OCI-LY3 (cell line): ENCODE measurements at regions not wholly inside any gene's neighbourhood (a gene's known extent, or its start where the extent isn't known, plus 50 kb on each side); places are given as distances from the start of the nearest gene placed in this dataset.

Source experiments
- H2AFZ ChIP-seq: fragments of 200-600, 300-600 bp; shearing (Covaris generic); 2 replicates; pipeline ENCODE4 v1.6.0; 2014; ENCODE audit warnings: antibody characterized with exemption, low read depth, low read length
- H3K27ac ChIP-seq: fragments of 200-600, 300-600 bp; sonication (generic); 2 replicates; pipeline ENCODE4 v1.5.1; 2014; ENCODE audit warnings: mild to moderate bottlenecking, low read length, moderate library complexity, mixed read lengths
- H3K27me3 ChIP-seq: fragments of 200-600, 300-600 bp; sonication (generic); 2 replicates; pipeline ENCODE4 v1.6.1; 2014; ENCODE audit warnings: low read depth, low read length, mixed read lengths
- H3K36me3 ChIP-seq: fragments of 200-600, 300-600 bp; sonication (generic); replicated peaks from 2 replicates; pipeline ENCODE3; 2014; ENCODE audit warnings: low read depth, low read length, mixed read lengths
- H3K4me1 ChIP-seq: fragments of 300-600, 200-600 bp; sonication (generic); 2 replicates; pipeline ENCODE4 v1.6.1; 2014; ENCODE audit warnings: low read length, mixed read lengths
- H3K4me2 ChIP-seq: fragments of 200-600, 300-600 bp; sonication (generic); 2 replicates; pipeline ENCODE4 v1.6.1; 2014; ENCODE audit warnings: low read length, mixed read lengths
- H3K4me3 ChIP-seq: fragments of 300-600, 200-600 bp; sonication (generic); 2 replicates; pipeline ENCODE4 v1.5.1; 2014; ENCODE audit warnings: antibody characterized with exemption, mild to moderate bottlenecking, low read length, moderate library complexity
- H3K79me2 ChIP-seq: fragments of 300-600, 200-600 bp; shearing (Covaris generic); 2 replicates; pipeline ENCODE4 v1.6.1; 2014; ENCODE audit warnings: mild to moderate bottlenecking, low read length, mixed read lengths
- H3K9ac ChIP-seq: fragments of 300-600, 200-600 bp; shearing (Covaris generic); 2 replicates; pipeline ENCODE4 v1.6.0; 2014; ENCODE audit warnings: mild to moderate bottlenecking, low read length, moderate library complexity
- H3K9me3 ChIP-seq: fragments of 200-600, 300-600 bp; shearing (Covaris generic); 2 replicates; pipeline ENCODE4 v1.6.1; 2014; ENCODE audit warnings: low read length, mixed read lengths; ENCODE audit not compliant: insufficient read depth
- H4K20me1 ChIP-seq: fragments of 200-600, 300-600 bp; sonication (generic); 2 replicates; pipeline ENCODE4 v1.6.1; 2016; ENCODE audit warnings: low read length, mixed read lengths; ENCODE audit not compliant: insufficient read depth
- EZH2phosphoT487 ChIP-seq: fragments of 200-600 bp; shearing (Covaris generic); IDR thresholded peaks from 2 replicates; pipeline ENCODE4 v1.6.1; 2018; ENCODE audit warnings: antibody characterized with exemption, mixed run types, low read depth
- TF ChIP-seq, protein P1 (sequence below): fragments of 200-600, 300-600 bp; sonication (generic); IDR thresholded peaks from 2 replicates; pipeline ENCODE4 v1.5.1; 2014; ENCODE audit warnings: antibody characterized with exemption, low read length, low read depth

DNA sequence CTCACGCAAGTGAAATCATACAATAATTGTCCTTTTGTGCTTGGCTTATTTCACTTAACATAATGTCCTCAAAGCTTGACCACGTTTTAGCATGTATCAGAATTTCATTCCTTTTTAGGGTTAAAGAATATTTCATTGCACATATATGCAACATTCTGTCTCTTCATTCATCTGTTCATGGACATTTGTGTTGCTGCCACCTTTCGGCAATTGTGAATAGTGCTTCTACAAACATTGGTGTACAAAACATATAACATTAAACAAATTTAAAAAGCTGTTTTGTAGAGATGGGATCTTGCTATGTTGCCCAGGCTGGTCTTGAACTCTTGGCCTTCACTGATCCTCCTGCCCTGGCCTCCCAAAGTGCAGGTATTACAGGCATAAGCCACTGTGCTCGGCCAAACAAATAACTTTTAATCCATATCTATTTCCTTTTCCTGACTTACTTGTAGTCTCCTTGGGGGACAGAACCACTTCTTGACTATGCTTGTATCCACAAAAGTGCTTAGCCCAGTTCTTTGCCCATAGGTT lies 209.3 kb downstream of the SLC4A3 start:
- Histone ChIP-seq H3K36me3 (no peaks in the 10 kb centered on the region), H3K4me3 (no peak overlapping the region), H2AFZ (no peak overlapping the region), H3K9me3 (no peaks in the 10 kb centered on the region), H3K4me2 (no peak overlapping the region), H3K79me2 (no peaks in the 10 kb centered on the region), H3K4me1 (no peaks in the 10 kb centered on the region), H3K27ac (no peak overlapping the region), H3K27me3 (no peaks in the 10 kb centered on the region), H3K9ac (no peak overlapping the region), H4K20me1 (no peaks in the 10 kb centered on the region)
- TF ChIP-seq, protein P1, sequence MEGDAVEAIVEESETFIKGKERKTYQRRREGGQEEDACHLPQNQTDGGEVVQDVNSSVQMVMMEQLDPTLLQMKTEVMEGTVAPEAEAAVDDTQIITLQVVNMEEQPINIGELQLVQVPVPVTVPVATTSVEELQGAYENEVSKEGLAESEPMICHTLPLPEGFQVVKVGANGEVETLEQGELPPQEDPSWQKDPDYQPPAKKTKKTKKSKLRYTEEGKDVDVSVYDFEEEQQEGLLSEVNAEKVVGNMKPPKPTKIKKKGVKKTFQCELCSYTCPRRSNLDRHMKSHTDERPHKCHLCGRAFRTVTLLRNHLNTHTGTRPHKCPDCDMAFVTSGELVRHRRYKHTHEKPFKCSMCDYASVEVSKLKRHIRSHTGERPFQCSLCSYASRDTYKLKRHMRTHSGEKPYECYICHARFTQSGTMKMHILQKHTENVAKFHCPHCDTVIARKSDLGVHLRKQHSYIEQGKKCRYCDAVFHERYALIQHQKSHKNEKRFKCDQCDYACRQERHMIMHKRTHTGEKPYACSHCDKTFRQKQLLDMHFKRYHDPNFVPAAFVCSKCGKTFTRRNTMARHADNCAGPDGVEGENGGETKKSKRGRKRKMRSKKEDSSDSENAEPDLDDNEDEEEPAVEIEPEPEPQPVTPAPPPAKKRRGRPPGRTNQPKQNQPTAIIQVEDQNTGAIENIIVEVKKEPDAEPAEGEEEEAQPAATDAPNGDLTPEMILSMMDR: peak; percentile 54
- TF ChIP-seq EZH2phosphoT487: no peak

DNA sequence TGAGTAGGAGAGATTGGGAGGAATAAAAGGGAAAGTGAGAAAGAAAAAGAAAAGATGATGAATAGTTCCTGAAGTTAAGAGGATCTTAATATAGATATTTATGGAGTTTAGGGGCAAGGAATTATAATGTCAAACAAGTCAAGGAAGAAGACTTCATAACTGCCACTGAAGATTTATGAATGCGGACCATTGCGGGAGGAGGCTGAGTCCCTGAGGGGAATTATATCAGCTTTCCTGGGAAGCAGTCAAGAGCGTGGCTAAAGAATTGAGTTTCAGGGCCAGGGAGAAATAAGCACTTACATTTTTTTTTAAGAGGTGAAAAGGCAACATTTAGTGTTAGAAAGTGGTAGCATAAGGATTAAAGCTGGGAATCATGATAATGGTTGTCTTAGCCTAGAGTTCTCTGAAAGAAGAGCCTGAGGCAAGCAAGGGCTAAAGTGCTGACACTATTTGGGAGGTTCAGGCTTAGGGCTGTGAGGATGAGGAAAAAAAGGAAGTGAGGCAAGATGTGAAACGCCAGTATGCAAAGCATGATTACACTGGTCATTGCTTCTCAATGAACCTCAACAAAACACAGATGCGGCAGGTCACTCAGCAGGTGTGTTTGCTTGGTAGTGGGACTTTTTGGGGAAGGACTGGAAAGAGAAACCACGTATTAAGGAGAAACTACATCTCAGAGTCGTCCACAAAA lies 217.1 kb downstream of the SLC4A3 start:
- H3K4me1 ChIP-seq: peaks cover 18% of the 10 kb centered on the region
- no peaks in the 10 kb centered on the region for H3K9me3 ChIP-seq
- H3K79me2 ChIP-seq: no peaks in the 10 kb centered on the region
- no peak overlapping the region for H3K27ac ChIP-seq
- H3K4me2 ChIP-seq: peak overlapping the region; percentile 57
- H4K20me1 ChIP-seq: no peaks in the 10 kb centered on the region
- no peak overlapping the region for H3K9ac ChIP-seq
- H3K4me3 ChIP-seq: no peak overlapping the region; the same call in 1 of the 2 replicates
- no peak for TF ChIP-seq EZH2phosphoT487
- TF ChIP-seq, protein P1: no peak
- H3K36me3 ChIP-seq: no peaks in the 10 kb centered on the region
- no peaks in the 10 kb centered on the region for H3K27me3 ChIP-seq
- H2AFZ ChIP-seq: no peak overlapping the region

DNA sequence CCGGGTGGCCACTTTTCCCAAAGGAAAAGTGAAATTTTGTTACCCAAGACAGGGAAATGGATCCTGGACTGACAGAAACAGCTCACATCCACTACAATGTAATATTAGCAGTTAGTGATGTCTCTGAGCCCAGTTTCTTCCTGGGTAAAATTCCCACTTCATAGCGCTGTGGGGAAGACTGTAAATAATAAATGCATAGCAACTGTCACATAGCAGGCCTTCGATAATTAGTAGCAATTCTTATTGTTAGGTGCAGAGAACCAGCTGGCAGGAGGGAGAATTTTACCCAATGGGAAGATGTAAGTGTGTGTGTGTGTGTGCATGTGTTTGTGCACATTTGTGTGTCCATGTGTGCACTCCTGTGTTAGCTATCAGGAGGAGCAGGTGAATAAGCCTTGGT lies 221.5 kb downstream of the SLC4A3 start:
- no peaks in the 10 kb centered on the region for H3K36me3 ChIP-seq
- TF ChIP-seq EZH2phosphoT487: no peak
- TF ChIP-seq, protein P1: no peak

DNA sequence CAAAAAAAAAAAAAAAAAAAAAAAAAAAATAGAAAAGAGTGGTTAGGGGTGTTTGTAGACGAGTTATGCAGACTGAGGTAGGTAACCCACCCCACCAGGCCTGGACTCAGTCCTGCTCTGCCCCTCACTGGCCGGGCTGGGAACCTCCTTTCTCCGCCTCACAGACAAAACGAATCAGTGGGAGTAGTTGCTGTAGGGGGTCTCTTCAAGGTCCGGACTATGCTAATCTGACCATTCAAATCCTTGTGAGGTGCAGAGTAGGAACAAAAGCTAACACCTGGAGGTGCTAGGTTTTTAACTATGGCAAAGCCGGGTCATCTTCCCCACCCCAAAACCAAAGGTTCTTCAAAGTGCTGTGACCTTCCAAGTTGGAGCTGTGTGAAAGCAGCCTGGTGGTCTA lies 223.7 kb downstream of the SLC4A3 start:
- Histone ChIP-seq H4K20me1 (no peaks in the 10 kb centered on the region), H3K4me1 (peaks cover 5% of the 10 kb centered on the region), H3K4me3 (no peak overlapping the region), H3K4me2 (no peak overlapping the region), H3K27me3 (no peaks in the 10 kb centered on the region), H3K27ac (no peak overlapping the region), H3K79me2 (no peaks in the 10 kb centered on the region), H3K36me3 (no peaks in the 10 kb centered on the region), H3K9me3 (no peaks in the 10 kb centered on the region), H2AFZ (no peak overlapping the region), H3K9ac (no peak overlapping the region)
- TF ChIP-seq, protein P1: no peak
- TF ChIP-seq EZH2phosphoT487: no peak

More for the DNA sequence above, 221.5 kb downstream of the SLC4A3 start:
- no peaks in the 10 kb centered on the region for H3K9me3 ChIP-seq
- no peak overlapping the region for H3K27ac ChIP-seq
- H3K79me2 ChIP-seq: no peaks in the 10 kb centered on the region
- no peak overlapping the region for H3K4me2 ChIP-seq
- no peaks in the 10 kb centered on the region for H4K20me1 ChIP-seq
- H3K4me3 ChIP-seq: no peak overlapping the region
- H2AFZ ChIP-seq: no peak overlapping the region
- no peaks in the 10 kb centered on the region for H3K27me3 ChIP-seq
- H3K4me1 ChIP-seq: peaks cover 18% of the 10 kb centered on the region
- H3K9ac ChIP-seq: no peak overlapping the region
